ENCODE measurements at regions not wholly inside any gene's neighbourhood (a gene's known extent, or its start where the extent isn't known, plus 50 kb on each side); places are given as distances from the start of the nearest gene placed in this dataset.
"Not testable (repeated sequence)": the region's sequence is repeated elsewhere in the genome, so short reads cannot be mapped to it uniquely, and the experiment has no call there.

- DNase-seq: not testable (repeated sequence)
These were observed 99.5 kb upstream of the LRPAP1 start for GRCh38 chr4:3631544-3632266.

GRCh38 chr4:3630598-3631543, 98.6 kb upstream of the LRPAP1 start:
- peak in 1 of 3 donors; percentile 8 for DNase-seq

- DNase-seq: no peak
These were observed 97.9 kb upstream of the LRPAP1 start for GRCh38 chr4:3630136-3630597.

DNA sequence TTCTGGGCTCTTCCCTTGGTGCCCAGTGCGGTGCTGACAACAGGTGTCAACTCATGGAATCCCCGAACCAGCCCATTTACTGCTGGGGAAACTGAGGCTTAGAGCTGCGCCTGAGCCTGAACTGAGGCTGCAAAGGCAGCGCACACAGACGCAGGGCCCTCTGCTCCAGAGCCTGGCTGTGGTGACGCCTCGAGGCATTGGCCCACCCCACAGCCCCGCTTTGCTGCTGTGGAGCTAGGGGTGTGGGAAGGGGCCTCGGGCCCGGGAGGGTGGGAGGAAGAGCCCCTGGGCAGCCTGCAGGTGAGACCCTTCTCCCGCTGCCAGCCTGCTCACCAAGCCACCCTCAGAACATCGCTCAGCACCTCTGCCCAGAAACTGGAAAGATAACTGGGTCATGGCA, 97.4 kb upstream of the LRPAP1 start:
- no peak for DNase-seq

DNA sequence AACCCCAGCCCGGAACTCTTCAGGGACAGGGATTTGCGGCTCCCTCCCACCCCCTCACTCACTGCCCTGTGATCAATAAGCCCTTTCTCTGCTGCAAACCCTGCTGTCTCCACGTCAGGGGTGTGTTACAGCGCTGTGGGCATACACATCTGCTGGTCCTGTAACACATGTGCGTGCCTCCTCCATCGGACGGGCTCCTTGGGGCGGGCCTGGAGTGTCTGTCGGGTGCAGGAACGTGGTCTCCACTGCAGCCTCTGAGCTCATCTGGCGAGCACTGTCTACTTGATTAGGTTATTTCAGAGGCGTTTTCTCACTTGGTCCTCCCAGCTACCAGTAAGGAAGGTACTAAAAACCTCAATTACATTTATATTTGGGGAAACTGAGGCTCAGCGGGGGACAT, 97.0 kb upstream of the LRPAP1 start:
- DNase-seq: not testable (repeated sequence)

GRCh38 chr4:3628868-3629175, 96.6 kb upstream of the LRPAP1 start:
- no peak for DNase-seq

DNA sequence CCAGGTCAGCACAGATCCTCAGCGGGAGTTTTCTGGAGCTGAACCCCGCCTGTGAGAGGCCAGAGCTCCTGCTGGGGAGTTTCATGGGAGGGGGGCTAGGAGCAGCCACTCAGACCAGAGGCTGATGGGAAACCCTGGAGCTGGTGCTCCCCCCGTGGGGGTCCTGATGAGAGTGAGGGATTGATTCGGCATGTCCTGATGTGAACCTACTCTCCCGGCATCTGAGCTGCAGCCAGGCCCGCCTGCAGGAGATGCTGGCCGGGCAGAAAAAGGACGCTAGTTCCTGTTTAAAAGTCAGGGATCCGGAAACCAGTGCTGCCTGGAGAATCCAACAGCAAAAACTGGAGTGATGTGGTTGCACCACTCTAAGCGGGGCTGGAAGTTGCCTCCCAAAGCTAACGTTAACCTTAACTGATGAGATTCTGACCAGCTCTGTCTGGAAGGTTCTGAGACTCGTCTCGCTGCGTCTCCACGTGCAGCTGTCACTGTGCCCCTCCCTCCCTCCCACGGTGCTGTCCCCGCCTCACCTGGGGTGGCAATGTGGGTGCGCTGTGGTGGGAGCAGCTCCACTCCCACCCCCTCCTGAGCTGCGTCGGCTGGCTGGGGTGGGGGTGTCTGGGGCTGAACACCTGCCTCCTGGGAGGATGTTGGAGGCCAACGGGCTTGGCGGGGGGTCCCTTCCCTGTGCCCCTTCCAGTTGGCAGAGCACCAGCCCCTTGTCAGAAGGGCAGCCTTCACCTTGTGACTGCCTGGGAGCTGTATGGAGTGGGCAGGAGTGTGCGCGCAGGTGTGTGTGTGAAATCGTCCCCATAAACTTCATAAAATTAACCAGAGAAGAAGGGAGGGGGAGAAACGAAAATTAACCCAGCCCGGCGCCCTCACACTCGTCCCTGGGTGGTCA, 96.0 kb upstream of the LRPAP1 start:
- not testable (repeated sequence) for DNase-seq

DNA sequence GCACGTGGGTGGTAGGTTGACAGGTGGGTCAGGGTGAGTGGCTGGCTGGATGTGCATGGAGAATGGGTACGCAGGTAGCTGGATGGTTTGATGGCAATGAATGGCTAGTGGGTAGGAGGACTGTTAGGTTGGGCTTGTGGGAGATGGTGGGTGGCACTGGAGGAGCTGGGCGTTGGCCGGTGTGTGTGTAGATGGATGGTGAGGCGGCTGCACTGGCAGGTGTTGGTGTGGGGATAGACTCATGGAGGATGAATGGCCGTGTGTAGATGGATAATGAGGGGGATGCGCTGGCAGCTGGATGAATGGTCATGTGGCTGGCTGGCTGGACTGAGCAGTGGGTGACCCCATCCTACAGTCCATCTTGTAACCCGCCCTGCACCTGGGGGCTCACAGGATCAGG, 95.2 kb upstream of the LRPAP1 start:
- not testable (repeated sequence) for DNase-seq

GRCh38 chr4:3626131-3626884, 94.1 kb upstream of the LRPAP1 start:
- not testable (repeated sequence) for DNase-seq

DNA sequence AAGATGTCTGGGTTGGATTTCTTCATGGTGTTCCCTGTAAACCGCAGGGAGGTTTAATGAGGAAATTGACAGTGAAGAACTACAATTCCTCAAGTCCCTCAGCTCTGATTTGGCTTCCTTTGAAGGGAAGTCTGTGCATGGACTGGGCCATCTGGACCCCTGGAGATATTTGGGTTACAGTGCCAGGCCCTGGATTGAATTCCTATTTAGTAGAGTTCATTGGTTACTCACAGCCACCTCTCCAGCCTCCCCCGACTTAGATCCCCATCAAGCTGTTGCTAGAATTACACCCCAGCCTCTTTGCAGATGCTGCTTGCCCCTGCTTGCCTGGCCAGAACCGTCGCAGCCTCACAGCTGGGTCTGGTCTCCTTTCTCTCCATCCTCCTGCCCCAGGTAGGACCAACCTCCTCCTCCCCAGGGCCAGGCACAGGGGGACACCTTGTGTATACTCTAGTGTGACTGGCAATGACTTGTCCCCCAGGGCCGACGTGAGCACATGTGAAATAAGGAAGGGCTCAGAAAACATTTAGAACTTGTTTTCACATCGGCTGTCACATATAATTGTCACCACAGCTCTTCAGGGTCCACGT, 93.2 kb upstream of the LRPAP1 start:
- DNase-seq: not testable (repeated sequence)

DNA sequence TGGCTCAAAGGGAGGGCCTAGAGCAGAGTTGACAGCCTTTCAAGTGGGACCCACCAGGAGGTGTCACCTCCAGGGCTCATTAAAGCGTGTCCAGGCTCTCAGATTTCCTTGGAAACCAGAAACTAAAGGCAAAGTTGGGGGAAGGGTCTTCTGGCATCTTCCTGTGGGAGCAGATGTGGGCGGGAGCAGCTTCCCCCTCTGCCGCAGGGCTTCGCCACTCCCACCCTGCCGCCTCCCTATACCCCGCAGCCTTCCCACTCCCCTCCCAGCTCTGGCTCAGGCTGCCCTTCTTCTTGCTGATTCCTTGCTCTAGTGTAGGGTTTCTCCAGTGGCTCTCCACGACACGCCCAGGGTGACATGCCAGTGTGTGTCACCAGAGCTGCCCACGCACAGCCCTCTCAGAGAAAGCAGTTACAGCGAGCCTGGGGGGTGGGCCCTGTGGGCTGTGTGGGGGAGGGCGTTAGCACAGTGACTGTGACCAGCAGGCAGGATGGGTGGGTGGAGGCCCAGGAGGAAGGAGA, 91.6 kb upstream of the LRPAP1 start:
- peak; percentile 63 to 79 (median 76) for DNase-seq

GRCh38 chr4:3623106-3623505, 90.9 kb upstream of the LRPAP1 start:
- no peak for DNase-seq

DNA sequence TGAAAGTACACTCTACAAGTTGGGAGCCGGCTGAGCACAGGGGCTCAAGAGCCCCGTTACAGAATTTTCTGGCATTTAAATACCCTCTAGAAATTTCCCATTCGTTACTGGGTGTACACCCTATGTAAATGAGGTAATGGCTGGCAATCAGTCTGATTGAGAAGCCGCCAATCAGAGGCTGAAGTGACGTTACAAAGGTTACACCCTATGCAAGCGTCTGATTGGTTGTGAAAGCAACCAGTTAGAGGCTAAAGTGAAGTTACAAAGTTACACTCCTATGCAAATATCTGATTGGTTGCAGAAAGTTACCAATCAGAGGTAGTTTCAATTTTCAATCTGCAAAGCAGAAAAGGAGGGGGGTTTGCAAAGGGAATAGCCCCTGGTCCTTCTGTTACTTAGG, 88.1 kb upstream of the LRPAP1 start:
- not testable (repeated sequence) for DNase-seq

GRCh38 chr4:3619698-3620097, 87.5 kb upstream of the LRPAP1 start:
- DNase-seq: not testable (repeated sequence)

GRCh38 chr4:3618341-3618740, 86.1 kb upstream of the LRPAP1 start:
- not testable (repeated sequence) for DNase-seq

- no peak for DNase-seq
These were observed 83.4 kb upstream of the LRPAP1 start for GRCh38 chr4:3615386-3616286.

DNA sequence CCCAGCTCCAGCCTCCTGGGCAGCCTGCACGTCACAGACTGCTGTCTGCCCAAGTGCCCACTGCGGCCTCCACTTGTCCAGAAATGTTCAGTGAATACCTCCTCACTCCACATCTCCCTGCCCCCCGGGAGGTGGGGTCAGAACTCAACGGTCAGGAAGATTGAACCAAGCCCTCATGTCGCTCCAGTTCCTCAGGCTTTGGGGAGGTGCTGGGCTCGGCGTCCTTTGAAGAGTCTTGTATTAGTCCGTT, 82.4 kb upstream of the LRPAP1 start:
- no peak for DNase-seq

DNA sequence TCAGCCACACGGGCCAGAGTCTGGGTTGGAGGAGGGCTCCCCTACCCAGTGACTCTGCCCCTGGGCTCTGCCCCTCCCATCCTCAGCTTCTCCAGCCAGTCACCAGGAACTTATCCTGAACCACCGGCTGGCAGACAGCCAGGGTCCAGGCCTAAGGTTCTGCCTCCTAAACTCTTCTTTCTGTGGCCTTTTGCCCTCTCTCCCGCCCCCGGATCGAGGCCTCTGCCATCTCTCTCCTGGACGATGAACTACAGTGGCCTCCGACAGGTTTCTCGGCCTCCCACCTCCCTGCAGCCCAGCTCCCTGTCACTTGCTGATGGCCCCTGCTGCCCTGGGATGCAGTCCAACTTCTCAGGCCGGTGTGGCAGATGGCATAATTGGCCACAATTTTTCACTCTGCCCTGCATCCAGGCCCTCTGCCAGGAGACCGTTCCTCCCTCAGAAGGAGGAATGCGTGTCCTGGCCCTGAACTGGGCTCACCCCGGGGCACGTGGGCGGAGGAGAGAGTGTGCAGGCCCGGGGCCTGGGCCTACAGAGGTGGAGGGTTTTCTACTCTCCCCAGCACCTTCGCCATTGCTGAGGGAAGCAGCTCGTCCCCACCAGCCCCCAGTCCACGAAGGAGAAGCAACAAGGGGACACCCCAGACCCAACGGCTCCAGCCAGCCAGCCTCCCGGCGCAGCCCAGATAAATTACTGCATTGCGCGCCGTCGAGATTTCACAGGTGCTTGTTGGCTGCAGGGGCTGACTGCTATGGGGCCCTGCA, 81.9 kb upstream of the LRPAP1 start:
- no peak for DNase-seq

GRCh38 chr4:3612934-3613333, 80.7 kb upstream of the LRPAP1 start:
- no peak for DNase-seq

DNA sequence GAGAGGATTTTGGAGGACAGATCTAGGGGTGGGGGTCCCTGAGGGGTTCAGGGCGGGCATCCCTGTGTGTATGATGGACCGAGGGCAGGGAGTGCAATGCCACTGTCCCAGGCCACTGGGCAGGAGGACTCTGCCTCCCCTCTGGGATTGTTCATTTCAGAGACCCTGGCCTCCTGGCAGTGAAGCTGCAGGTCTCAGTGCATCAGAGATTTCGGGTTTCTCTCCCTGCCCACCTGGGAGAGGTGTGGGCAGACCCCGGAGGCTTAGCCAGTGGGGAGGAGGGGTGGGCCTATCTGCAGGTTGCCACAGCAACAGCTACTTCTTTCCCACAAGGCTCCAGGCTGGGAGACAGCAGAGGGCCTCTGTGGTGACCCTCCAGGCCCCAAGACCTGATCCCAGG, 80.1 kb upstream of the LRPAP1 start:
- DNase-seq: no peak

Measured in suppressor macrophage treated with lipopolysaccharide for 1 hour (primary cell).